ENCODE measurements at regions not wholly inside any gene's neighbourhood (a gene's known extent, or its start where the extent isn't known, plus 50 kb on each side); places are given as distances from the start of the nearest gene placed in this dataset.
"Not testable (repeated sequence)": the region's sequence is repeated elsewhere in the genome, so short reads cannot be mapped to it uniquely, and the experiment has no call there.

DNA sequence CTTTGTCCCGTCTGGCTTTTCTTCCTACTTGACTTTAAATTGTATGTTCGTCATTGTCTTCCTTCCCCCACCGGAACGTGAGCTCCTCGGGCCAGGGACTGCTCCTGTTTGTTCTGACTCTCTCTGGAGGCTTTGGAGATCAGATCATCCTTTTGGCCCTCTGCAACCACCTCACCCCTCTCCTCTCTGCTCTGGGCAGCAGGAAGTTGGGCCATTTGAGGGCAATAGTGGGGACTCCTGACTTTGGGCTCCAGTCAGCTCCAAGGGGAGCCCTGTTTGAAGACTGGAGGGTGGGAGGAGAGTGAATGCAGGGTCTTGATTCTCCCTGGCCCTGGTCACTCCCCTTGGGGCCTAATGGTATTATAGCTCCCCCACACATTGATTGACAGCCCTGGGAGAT, 186.3 kb upstream of the B3GAT1 start:
- DNase-seq = no peak

DNA sequence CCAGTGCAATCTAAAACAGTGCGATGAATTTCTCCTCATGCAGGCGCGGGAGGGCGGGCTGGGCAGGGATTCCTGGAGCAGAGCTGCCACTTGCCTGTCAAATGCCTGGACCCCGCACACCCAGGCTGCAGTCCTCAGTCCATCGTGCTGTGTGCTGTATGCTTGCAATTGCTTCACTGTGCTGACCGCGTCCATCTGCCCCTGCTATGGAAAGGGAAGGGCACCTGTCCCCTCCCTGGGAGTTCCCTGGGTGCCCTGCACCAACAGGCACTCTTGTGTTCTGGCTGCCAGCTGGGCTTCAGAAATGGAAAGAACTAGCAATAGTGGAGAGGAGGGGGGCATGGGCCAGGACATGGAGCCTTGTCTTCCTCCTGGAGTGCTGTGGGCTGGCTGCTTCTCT, 185.4 kb upstream of the B3GAT1 start:
- DNase-seq = no peak

DNA sequence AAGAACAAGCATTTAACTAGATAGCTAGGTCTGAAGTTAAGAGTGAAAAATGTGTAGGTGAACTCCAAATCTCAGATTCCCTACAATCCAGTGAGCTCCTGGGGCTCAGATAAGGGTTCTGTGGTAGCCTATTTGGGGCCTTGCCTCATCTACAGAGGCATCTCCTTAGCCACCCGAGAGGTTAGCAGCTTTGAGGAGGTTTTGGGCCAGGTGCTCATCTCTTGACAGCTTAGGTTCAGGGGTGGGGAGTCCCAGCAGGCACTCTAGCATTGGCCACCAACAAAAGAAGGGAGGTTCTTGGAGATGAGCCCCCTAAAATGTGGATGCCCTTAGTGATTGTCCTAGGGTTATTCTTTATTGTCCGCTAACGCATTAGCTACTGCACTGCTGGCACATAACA, 184.4 kb upstream of the B3GAT1 start:
- DNase-seq = no peak

DNA sequence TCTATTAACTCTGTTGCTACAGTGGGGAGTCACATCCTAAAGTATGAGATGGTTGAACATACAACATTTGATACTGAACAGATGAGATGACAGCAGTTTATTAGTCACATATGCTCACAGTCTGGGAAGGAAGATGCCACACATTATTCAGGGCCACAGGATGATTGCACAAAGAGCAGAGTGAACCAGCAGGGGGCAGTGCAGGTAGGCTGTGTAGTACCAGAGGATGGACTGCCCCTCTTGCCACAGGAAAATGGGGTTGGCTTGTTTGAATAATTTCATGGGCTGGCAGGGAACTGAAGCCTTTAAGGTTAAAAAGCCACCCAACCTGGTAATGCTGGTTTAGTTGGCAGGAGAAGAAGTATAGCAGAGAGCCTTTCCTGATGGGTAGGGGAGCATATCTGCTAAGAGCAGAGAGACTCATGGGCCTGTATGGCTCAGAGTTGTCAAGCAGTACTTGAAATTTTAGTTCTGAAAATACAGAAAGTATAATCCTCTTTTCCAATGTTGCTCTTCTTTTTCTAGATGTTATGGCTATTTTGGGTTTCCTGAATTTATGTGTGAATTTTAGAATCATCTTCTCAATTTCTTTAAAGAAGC, 180.4 kb upstream of the B3GAT1 start:
- no peak for DNase-seq

DNA sequence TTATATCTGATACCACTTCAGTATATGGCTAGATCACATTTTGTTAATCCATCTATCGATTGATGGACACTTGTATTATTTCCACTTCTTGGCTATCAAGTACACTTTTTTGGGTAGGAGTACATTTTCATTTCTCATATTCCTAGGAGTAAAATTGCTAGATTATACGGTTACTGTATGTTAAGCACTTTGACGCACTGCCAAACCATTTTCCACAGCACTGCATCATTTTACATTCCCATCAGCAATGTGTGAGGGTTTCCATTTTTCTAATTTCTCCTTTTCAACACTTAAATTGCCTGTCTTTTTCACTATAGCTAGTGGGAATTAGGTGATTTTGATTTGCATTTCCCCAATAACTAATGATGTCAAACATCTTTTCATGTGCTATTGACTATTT, 179.3 kb upstream of the B3GAT1 start:
- no peak for DNase-seq

DNA sequence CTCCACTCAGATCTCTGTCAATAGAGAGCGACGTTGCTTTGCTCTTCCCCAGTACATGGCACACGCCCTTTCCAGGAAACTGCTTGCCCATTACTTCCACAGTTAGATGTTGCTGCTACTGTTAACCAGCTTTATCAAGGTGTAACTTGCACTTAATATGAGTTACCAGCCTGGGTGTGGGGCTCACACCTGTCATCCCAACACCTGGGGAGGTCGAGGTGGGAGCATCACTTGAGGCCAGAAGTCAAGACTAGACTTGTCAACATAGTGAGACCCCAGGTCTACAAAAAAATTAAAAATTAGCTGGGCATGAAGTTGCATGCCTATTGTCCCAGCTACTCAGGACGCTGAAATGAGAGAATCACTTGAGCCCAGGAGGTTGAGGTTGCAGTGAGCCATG, 177.1 kb upstream of the B3GAT1 start:
- no peak for DNase-seq

DNA sequence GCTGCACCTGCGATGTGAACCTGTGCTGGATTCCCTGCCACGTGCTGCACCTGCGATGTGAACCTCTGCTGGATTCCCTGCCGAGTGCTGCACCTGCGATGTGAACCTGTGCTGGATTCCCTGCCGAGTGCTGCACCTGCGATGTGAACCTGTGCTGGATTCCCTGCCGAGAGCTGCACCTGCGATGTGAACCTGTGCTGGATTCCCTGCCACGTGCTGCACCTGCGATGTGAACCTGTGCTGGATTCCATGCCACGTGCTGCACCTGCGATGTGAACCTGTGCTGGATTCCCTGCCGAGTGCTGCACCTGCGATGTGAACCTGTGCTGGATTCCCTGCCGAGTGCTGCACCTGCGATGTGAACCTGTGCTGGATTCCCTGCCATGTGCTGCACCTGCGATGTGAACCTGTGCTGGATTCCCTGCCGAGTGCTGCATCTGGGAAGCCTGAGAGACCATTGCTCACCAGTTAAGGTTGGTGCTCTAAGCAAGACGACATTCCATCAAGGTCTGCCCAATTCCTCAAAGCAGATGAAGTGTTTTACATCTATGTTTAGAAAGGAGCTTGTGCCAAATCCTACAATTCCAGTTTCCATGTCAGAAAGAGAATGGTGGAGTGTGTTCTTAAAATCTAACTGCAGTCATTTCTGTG, 176.5 kb upstream of the B3GAT1 start:
- not testable (repeated sequence) for DNase-seq

DNA sequence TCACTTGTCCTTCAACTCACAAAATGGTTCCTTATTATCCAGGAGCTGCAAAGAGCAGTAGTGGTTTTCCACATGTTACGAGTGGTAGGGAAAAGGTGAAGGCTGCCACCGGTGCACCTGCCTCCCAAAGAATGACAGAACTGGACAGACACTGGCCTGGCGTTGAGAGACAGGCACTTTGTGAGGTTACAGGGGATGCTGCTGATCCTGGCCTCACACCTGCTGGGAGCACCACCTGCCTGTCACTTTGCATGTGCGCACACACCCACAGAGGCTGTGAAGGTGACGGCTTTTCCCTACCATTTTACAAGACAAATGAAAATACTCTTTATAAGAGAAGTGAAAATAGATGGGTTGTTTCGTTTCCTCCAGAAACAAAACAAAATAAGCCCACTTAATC, 175.3 kb upstream of the B3GAT1 start:
- no peak for DNase-seq

DNA sequence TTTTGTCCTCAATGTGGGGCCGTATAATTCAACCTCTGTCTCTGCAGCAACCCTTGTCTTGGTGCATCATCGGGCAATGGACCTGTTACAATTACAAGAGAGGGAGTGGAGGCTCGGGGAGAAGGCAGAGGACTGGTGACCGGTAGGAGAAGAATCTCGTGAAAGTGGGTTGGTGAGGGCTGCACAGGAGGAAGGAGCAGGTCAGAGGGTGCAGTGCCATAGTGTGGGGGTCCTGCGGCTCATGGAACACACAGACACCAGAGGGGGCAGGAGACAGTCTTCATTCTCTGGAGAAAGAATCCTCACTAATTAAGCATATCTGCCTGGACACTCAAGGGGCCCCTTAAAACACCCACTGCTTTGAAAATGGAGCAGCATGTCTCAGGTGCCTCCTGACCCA, 174.7 kb upstream of the B3GAT1 start:
- no peak for DNase-seq

DNA sequence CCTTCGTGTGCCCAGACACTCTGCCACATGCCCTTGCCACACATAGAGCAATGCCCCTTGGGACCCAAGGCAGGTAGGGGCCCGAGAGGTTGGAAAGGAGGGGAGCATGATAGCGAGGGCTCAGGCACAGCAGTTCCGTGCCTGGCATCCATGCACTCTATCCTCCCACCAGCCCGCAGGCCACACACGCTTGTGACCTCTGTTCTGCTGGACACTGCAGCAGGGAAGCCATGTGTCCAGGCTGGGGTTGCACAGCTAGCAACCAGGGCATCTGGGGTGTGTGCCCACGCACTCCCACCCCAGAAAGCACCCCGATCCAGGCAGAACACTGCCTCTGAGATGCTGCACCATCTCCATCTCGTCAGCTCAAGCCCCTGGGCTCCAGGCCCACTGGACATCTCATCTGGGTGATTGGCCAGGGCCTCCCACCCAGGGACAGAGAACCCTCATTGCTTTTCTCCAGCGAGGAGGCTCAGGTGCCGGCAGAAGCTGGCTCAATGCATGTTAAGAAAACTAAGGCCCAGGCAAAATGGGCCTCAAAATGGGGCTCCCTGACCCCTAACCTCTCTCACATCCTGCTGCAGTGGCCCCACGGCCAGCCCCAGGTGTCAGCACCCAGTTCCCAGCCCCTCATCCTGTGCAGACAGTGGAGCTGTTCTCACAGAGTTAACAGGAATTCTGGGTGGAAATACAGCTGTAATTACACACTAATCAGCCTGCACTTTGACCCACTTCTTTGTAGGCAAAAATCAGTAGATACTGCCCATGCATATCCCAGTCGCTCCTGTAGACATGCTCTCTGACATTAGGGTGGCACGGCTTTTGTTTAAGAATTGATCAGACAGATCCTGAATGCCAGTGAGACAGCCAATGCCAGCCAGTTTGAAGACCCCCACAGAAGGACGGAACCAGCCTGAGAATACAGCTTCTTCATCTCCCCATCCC, 173.9 kb upstream of the B3GAT1 start:
- DNase-seq = no peak

DNA sequence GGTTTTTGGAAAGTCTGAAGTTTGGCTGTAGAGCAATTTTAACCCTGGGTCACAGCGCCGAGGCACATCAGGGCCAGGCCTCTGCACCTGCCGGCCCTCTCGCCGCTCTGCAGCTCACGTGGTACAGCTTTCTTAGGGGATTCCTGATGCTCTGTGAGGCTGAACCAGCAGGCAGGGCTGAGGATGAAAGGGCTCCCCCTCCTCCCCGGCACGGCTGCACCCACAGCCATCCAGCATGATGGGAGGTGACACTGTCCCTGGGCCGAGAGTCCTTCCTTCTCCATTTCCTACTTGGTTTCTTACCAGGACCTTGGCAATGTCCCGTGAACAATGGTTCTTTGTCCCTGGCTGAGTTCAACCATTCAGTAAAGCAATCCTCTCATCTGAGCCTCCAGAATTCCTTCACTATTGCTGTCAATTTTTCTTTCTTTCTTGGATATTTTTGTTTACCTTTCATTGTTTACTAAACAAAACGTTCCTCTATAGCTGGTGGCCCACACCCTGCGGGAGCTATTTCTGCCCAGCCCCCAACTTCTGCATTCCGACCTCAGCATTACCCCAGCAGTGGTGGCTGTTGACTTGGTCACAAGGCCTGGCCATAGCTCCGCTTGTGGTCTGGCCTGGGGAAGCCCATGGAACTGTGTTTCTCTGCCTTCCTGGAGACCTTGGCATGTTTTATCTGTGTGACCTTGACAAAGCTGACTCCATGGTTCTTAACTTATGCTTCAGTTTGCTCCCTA, 172.8 kb upstream of the B3GAT1 start:
- no peak for DNase-seq

DNA sequence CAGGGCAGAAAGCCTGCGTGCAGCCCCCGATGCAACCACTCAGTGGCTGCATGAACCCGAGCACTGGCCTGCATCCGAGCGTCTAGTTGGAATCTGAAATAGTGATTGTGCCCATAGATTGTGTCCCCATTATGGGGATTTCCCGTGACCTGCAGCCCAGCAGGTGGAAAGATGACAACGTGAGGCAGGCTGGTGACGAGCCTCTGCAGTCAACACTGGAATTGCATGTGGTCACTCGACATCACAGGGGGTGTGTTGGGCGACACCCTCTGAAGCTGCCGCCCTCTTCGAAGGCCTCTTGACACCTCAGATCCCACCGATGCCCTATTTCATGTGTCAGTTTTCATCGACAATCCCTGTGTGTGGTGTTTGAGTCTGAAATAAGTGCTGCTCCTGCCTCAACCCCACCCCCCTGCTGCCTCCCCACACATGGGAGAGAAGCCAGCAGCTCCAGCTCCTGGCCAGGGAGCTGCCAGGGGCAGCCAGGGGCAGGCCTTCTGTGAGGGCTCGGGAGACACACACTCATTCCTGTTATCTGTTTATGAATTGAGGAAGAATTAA, 172.0 kb upstream of the B3GAT1 start:
- no peak for DNase-seq

DNA sequence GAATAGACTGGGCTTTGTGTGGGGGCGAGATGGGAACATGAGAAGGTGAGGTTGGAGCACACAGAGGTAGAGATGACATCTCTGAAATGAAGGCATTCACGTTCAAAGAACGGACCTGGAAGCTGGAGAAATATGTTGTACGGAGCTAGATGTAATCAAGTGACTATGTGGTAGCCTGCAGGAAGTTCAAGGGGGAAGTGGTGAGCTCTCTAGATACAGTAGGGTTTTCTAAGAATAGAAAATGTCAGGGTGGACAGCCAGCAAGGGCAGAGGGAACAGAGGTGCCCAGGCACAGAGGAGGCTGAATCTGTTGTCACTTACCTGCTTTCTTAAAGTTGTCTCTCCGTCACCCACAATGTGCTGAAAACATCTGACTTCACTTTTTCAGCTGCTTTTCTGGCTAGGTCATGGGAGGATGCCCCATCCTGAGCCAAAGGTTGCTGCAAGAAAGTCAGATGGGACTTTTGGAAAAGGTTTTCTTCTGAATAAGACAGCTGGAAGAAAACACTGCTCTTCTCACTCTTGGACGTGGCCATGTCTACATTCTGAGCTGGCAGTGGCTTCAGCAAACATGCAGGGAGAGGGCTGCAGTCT, 171.5 kb upstream of the B3GAT1 start:
- no peak for DNase-seq

DNA sequence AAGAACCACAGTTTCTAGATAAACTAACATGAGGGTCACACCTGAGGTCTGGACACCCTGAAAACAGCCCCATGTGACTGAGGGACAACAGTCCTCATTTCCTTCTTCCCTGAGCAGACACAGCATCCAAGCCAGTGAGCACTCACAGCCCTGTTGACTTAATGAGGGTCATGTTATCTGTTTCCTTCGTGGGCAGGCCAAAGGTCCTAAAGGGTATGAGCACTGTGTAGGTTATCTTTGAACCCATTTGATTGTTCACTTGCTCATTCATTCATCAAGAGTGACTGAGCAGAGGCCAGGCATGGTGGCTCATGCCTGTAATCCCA, 170.7 kb upstream of the B3GAT1 start:
- DNase-seq = no peak

DNA sequence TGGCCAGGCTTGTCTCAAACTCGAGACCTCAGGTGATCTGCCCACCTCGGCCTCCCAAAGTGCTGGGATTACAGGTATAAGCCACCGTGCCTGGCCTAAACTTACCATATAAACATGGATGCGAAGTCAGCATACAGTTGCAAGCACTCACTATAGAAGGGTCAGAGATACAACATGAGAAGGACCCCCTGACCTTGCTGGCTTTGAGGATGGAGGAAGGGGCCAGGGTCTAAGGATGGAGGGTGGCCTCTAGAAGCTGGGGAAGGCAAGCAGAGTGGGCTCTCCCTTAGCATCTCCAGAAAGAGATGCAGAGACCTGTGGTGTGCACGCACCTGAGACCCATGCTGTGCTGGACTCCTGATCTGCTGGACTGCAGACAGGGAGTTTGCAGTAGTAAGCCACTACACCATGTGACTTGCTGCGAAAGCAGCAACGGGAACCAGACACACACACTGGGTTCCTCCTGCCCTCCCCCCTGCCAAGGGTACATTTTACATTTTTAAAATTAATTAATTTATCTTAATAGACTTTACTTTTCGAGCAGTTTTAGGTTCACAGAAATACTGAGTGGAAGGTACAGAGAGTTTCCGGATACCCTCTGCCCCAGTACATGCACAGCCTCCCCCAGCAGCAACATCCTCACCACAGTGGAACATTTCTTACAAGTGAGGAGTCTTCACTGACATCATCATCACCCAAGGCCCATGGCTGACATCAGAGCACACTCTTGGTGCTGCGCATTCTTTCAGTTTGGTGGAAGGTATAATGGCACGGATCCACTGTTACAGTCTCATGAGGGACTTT, 170.1 kb upstream of the B3GAT1 start:
- DNase-seq = no peak

DNA sequence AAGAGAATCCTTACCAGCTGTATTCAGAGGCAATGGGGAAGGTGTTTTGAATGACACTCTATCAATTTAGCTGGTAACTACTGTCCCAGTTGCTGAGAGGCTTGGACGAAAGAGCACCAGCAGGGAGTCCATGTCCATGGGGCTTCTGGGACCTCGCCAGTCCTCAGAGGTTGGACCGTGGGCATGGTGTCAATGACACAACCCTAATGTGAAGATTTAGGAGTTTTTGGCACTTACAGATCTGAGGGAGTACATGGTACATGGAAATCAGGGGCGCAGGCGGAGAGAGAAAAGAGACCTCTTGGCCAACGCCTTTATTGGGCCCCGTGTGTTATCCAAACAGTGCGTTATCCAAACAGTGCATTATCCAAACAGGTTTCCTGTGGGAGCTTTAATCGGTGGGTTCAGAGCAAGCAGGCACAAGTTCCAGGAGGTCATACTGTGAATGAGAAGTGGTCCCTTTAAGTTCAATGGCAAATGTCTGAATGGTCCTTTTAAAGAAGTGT, 169.1 kb upstream of the B3GAT1 start:
- DNase-seq = no peak

DNA sequence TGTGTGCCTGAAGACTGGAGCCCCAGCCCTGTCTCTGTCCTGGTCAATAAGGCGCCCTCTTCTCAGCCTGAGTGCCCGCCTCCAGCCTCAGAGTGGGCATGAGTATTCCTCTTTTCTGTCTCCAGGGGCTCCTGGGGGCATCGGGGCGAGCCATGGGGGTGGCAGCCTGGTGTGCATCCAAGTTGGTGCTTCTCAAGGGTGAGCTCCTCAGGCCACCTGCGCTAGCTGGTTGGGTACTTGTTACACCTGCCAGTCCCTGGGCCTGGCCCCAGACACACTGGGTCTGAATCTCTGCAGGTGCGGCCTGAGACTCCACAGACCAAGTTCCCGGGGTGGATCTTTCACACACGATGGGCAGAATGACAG, 168.6 kb upstream of the B3GAT1 start:
- no peak for DNase-seq

DNA sequence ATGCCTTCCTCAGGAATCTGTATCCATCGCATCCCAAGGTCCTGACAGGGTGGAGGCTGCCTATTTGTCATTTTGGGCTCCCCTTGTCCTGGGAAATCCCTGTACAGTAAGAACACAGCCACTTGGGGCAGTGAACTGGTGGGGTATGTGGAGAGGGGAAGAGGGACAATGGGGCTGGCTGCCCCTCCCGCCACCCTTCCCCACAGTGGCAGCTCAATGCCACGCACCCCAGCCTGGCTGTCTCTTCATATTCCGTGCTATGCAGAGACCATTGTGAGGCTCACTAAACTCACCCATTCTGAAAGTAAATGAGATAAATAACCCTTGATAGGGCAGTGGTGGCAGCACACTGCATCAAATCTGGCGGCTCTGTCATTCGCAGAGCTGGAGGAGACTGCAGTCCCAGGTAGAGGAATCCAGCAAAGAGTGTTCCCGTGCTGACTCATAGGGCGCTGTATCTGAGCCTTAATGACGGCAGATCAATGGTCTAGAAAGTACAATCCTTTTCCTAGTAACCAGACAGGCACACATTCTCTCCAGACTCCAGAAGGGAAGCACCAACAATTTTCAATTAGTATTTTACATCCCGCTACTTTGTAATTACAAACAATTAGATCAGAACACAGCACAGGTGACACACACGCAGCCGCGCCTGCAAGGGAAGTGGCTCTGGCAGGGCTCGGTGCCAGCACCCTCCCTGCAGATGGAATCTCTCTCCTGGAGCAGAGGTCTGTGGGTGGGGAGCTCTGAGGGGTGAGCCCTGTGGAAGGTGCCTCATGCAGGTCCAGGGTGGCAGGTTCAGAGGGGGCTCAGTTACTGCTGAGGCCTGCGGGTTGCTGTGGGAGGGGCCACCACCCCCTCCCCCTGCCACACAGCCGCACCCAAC, 167.9 kb upstream of the B3GAT1 start:
- no peak for DNase-seq
